Erythroblast (primary cell): ENCODE measurements at regions not wholly inside any gene's neighbourhood (a gene's known extent, or its start where the extent isn't known, plus 50 kb on each side); places are given as distances from the start of the nearest gene placed in this dataset.

Experiments
- DNase-seq, 2 experiments: peaks; one replicate each; lab custom pipeline; 2025; lab: John Stamatoyannopoulos, UW
- GATA1 ChIP-seq: IDR thresholded peaks from 2 replicates; pipeline ENCODE4 v1.6.1; 2011; ENCODE audit warnings: low read depth, mild to moderate bottlenecking, control low read depth, low read length, moderate library complexity
- POLR2A ChIP-seq: IDR thresholded peaks from 2 replicates; pipeline ENCODE4 v1.6.1; 2011; ENCODE audit warnings: mild to moderate bottlenecking, low read length

GRCh38 chr22:46035380-46035741, 58.4 kb upstream of the WNT7B start:
- no peak for DNase-seq
- TF ChIP-seq GATA1 (no peak), POLR2A (no peak)

- DNase-seq = peak; percentile 99 to 100
These were observed 59.0 kb upstream of the WNT7B start for GRCh38 chr22:46035742-46036557.

GRCh38 chr22:46036558-46037408, 59.8 kb upstream of the WNT7B start:
- TF ChIP-seq POLR2A (no peak), GATA1 (no peak)
- DNase-seq = peak; percentile 61 to 65

More at GRCh38 chr22:46035742-46036557, 59.0 kb upstream of the WNT7B start:
- TF ChIP-seq POLR2A (peak; percentile 85), GATA1 (no peak)

- no peak for DNase-seq
These were observed 61.2 kb upstream of the WNT7B start for GRCh38 chr22:46038174-46038487.

GRCh38 chr22:46038516-46039430, 61.8 kb upstream of the WNT7B start:
- no peak for DNase-seq
- TF ChIP-seq GATA1 (no peak), POLR2A (no peak)

More at GRCh38 chr22:46038174-46038487, 61.2 kb upstream of the WNT7B start:
- TF ChIP-seq GATA1 (no peak), POLR2A (no peak)

- DNase-seq = no peak
- TF ChIP-seq POLR2A = no peak
- TF ChIP-seq GATA1 = no peak
These were observed 62.6 kb upstream of the WNT7B start for GRCh38 chr22:46039535-46039934.

- TF ChIP-seq POLR2A (no peak), GATA1 (no peak)
- DNase-seq = no peak
These were observed 63.8 kb upstream of the WNT7B start for GRCh38 chr22:46040471-46041465.

- TF ChIP-seq GATA1 (no peak), POLR2A (no peak)
- no peak for DNase-seq
These were observed 64.7 kb upstream of the WNT7B start for GRCh38 chr22:46041642-46042041.

- DNase-seq = no peak
- no peak for TF ChIP-seq POLR2A
- no peak for TF ChIP-seq GATA1
These were observed 65.8 kb upstream of the WNT7B start for GRCh38 chr22:46042786-46043185.

- TF ChIP-seq GATA1 = no peak
- no peak for DNase-seq
These were observed 66.4 kb upstream of the WNT7B start for GRCh38 chr22:46043339-46043738.

- TF ChIP-seq GATA1 = no peak
- TF ChIP-seq POLR2A = no peak
- DNase-seq = no peak
These were observed 67.1 kb upstream of the WNT7B start for GRCh38 chr22:46043816-46044620.
